ENCODE measurements at regions not wholly inside any gene's neighbourhood (a gene's known extent, or its start where the extent isn't known, plus 50 kb on each side); places are given as distances from the start of the nearest gene placed in this dataset.

GRCh38 chr13:71219698-71220415 is 647.1 kb downstream of the DACH1 start:
- TF ChIP-seq, protein P1, sequence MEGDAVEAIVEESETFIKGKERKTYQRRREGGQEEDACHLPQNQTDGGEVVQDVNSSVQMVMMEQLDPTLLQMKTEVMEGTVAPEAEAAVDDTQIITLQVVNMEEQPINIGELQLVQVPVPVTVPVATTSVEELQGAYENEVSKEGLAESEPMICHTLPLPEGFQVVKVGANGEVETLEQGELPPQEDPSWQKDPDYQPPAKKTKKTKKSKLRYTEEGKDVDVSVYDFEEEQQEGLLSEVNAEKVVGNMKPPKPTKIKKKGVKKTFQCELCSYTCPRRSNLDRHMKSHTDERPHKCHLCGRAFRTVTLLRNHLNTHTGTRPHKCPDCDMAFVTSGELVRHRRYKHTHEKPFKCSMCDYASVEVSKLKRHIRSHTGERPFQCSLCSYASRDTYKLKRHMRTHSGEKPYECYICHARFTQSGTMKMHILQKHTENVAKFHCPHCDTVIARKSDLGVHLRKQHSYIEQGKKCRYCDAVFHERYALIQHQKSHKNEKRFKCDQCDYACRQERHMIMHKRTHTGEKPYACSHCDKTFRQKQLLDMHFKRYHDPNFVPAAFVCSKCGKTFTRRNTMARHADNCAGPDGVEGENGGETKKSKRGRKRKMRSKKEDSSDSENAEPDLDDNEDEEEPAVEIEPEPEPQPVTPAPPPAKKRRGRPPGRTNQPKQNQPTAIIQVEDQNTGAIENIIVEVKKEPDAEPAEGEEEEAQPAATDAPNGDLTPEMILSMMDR (IDR thresholded peaks at IDR 0.05; ENCODE audit: borderline replicate concordance, extremely low read depth, low read length, poor library complexity, severe bottlenecking), result no peak
- no peak for TF ChIP-seq EZH2 (IDR thresholded peaks at IDR 0.05; ENCODE audit: borderline replicate concordance, low read depth, low read length, severe bottlenecking)

Data from DND-41 (cell line).